GM12878 (cell line): ENCODE measurements at regions not wholly inside any gene's neighbourhood (a gene's known extent, or its start where the extent isn't known, plus 50 kb on each side); places are given as distances from the start of the nearest gene placed in this dataset.

ENCODE experiments used
- CEBPB ChIP-seq, 2 experiments: fragments of 150-350 bp in 1 of 2; IDR thresholded peaks; 2 replicates each; pipeline ENCODE4 v1.6.1; 2012 to 2014; ENCODE audit warnings: low read depth in 2 of 2, low read length in 2 of 2, borderline replicate concordance in 1 of 2, inconsistent platforms in 1 of 2
- CREB1 ChIP-seq: IDR thresholded peaks from 2 replicates; pipeline ENCODE4 v1.6.1; 2012; ENCODE audit warnings: low read depth, mild to moderate bottlenecking, inconsistent platforms
- EGR1 ChIP-seq, 2 experiments: IDR thresholded peaks; 1 replicate in 1 of 2; 2 replicates in 1 of 2; pipeline ENCODE4 v1.6.1; 2011 to 2012; ENCODE audit warnings: low read depth in 2 of 2, low read length in 2 of 2, borderline replicate concordance in 1 of 2, mild to moderate bottlenecking in 1 of 2, moderate library complexity in 1 of 2
- EZH2 ChIP-seq: IDR thresholded peaks from 2 replicates; pipeline ENCODE4 v1.6.1; 2012; ENCODE audit warnings: low read depth, mild to moderate bottlenecking, control low read depth, inconsistent platforms, low read length, borderline replicate concordance; ENCODE audit not compliant: control insufficient read depth
- HDAC6 ChIP-seq: fragments of 200-600 bp; sonication (generic); IDR thresholded peaks from one replicate; pipeline ENCODE4 v1.8.0; 2017; ENCODE audit warnings: antibody characterized with exemption; ENCODE audit not compliant: unreplicated experiment
- MTA2 ChIP-seq: fragments of 450-650 bp; IDR thresholded peaks from 2 replicates; pipeline ENCODE4 v1.6.1; 2016; ENCODE audit warnings: low read depth, mild to moderate bottlenecking, moderate library complexity
- NBN ChIP-seq: fragments of 450-650 bp; IDR thresholded peaks from 2 replicates; pipeline ENCODE4 v1.6.1; 2016
- ZNF217 ChIP-seq: fragments of 450-650 bp; IDR thresholded peaks from 2 replicates; pipeline ENCODE4 v1.6.1; 2017; ENCODE audit warnings: antibody characterized with exemption, mild to moderate bottlenecking
- TF ChIP-seq, protein P1 (sequence below), 3 experiments: IDR thresholded peaks in 2 of 3; conservative IDR thresholded peaks in 1 of 3; 2 replicates each; pipeline ENCODE4 v1.5.1; 2011; ENCODE audit warnings: low read depth in 3 of 3, low read length in 3 of 3, mild to moderate bottlenecking in 3 of 3, control low read depth in 2 of 3, moderate library complexity in 2 of 3, inconsistent platforms in 1 of 3, mixed read lengths in 1 of 3; ENCODE audit not compliant: control insufficient read depth in 2 of 3, insufficient read depth in 1 of 3; ENCODE audit errors: extremely low read depth in 1 of 3
- TF ChIP-seq, protein P2 (sequence below): IDR thresholded peaks from 2 replicates; pipeline ENCODE4 v1.6.1; 2012; ENCODE audit warnings: low read length, inconsistent platforms
- TF ChIP-seq, protein P3 (sequence below): IDR thresholded peaks from 2 replicates; pipeline ENCODE4 v1.6.1; 2012; ENCODE audit warnings: mild to moderate bottlenecking, low read depth, low read length

DNA sequence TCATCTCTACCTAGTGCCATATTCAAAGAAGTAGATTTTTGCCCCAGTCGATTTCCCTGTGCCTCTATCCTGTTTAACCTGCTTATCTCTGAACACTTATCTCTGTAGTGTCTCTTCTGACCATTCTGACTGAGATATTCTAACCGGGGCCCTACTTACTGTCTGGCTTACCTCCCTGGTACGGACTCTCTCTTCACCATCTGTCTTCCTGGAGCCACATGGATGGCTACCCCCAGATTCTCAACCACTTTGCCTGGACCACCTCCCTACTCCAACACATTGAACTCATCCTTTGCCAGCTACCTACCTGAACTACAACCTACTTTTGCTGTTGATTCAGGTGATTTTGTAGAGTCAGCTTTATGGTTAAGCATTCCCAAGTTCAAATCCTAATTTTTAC lies 397.4 kb upstream of the SLC24A2 start:
- TF ChIP-seq, protein P1, sequence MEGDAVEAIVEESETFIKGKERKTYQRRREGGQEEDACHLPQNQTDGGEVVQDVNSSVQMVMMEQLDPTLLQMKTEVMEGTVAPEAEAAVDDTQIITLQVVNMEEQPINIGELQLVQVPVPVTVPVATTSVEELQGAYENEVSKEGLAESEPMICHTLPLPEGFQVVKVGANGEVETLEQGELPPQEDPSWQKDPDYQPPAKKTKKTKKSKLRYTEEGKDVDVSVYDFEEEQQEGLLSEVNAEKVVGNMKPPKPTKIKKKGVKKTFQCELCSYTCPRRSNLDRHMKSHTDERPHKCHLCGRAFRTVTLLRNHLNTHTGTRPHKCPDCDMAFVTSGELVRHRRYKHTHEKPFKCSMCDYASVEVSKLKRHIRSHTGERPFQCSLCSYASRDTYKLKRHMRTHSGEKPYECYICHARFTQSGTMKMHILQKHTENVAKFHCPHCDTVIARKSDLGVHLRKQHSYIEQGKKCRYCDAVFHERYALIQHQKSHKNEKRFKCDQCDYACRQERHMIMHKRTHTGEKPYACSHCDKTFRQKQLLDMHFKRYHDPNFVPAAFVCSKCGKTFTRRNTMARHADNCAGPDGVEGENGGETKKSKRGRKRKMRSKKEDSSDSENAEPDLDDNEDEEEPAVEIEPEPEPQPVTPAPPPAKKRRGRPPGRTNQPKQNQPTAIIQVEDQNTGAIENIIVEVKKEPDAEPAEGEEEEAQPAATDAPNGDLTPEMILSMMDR (IDR thresholded peaks at IDR 0.05 in 2 of 3, conservative IDR thresholded peaks at IDR 0.05 in 1 of 3; ENCODE audit: control insufficient read depth in 2 of 3, extremely low read depth in 1 of 3, insufficient read depth in 1 of 3, low read depth in 3 of 3, low read length in 3 of 3): no peak
- TF ChIP-seq CEBPB (IDR thresholded peaks at IDR 0.05; ENCODE audit: borderline replicate concordance in 1 of 2, low read depth in 2 of 2, low read length in 2 of 2) (no peak), HDAC6 (no peak), NBN (no peak), CREB1 (no peak), MTA2 (no peak), EGR1 (IDR thresholded peaks at IDR 0.05; ENCODE audit: borderline replicate concordance in 1 of 2, low read depth in 2 of 2, low read length in 2 of 2) (no peak), EZH2 (no peak), ZNF217 (no peak)
- TF ChIP-seq, protein P2, sequence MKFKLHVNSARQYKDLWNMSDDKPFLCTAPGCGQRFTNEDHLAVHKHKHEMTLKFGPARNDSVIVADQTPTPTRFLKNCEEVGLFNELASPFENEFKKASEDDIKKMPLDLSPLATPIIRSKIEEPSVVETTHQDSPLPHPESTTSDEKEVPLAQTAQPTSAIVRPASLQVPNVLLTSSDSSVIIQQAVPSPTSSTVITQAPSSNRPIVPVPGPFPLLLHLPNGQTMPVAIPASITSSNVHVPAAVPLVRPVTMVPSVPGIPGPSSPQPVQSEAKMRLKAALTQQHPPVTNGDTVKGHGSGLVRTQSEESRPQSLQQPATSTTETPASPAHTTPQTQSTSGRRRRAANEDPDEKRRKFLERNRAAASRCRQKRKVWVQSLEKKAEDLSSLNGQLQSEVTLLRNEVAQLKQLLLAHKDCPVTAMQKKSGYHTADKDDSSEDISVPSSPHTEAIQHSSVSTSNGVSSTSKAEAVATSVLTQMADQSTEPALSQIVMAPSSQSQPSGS: no peak
- TF ChIP-seq, protein P3, sequence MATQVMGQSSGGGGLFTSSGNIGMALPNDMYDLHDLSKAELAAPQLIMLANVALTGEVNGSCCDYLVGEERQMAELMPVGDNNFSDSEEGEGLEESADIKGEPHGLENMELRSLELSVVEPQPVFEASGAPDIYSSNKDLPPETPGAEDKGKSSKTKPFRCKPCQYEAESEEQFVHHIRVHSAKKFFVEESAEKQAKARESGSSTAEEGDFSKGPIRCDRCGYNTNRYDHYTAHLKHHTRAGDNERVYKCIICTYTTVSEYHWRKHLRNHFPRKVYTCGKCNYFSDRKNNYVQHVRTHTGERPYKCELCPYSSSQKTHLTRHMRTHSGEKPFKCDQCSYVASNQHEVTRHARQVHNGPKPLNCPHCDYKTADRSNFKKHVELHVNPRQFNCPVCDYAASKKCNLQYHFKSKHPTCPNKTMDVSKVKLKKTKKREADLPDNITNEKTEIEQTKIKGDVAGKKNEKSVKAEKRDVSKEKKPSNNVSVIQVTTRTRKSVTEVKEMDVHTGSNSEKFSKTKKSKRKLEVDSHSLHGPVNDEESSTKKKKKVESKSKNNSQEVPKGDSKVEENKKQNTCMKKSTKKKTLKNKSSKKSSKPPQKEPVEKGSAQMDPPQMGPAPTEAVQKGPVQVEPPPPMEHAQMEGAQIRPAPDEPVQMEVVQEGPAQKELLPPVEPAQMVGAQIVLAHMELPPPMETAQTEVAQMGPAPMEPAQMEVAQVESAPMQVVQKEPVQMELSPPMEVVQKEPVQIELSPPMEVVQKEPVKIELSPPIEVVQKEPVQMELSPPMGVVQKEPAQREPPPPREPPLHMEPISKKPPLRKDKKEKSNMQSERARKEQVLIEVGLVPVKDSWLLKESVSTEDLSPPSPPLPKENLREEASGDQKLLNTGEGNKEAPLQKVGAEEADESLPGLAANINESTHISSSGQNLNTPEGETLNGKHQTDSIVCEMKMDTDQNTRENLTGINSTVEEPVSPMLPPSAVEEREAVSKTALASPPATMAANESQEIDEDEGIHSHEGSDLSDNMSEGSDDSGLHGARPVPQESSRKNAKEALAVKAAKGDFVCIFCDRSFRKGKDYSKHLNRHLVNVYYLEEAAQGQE: no peak
